Type B pancreatic cell (in vitro differentiated cells): ENCODE measurements at regions not wholly inside any gene's neighbourhood (a gene's known extent, or its start where the extent isn't known, plus 50 kb on each side); places are given as distances from the start of the nearest gene placed in this dataset.

Experiments
- DNase-seq: peaks from one replicate; pipeline ENCODE4 v3.0.0; 2021; ENCODE audit warnings: mixed read lengths; ENCODE audit not compliant: unreplicated experiment; ENCODE audit errors: extremely low spot score
- H3K27ac Mint-ChIP-seq: 2 replicates; pipeline ENCODE4 v1.8.0; 2021; ENCODE audit warnings: mild to moderate bottlenecking, mixed read lengths
- H3K27me3 Mint-ChIP-seq: 2 replicates; pipeline ENCODE4 v1.8.0; 2021; ENCODE audit warnings: mixed read lengths
- H3K36me3 Mint-ChIP-seq: 2 replicates; pipeline ENCODE4 v1.8.0; 2021; ENCODE audit warnings: mixed read lengths
- H3K4me1 Mint-ChIP-seq: one replicate; pipeline ENCODE4 v1.8.0; 2021; ENCODE audit warnings: mixed read lengths; ENCODE audit not compliant: unreplicated experiment
- H3K4me3 Mint-ChIP-seq: 2 replicates; pipeline ENCODE4 v1.8.0; 2021; ENCODE audit warnings: mild to moderate bottlenecking, mixed read lengths
- H3K9me3 Mint-ChIP-seq: 2 replicates; pipeline ENCODE4 v1.8.0; 2021; ENCODE audit warnings: mixed read lengths
- TF ChIP-seq, protein P1 (sequence below): fragments of 200-600 bp; sonication (generic); conservative IDR thresholded peaks from 2 replicates; pipeline ENCODE4 v1.5.0; 2021; ENCODE audit warnings: antibody characterized with exemption, mild to moderate bottlenecking

DNA sequence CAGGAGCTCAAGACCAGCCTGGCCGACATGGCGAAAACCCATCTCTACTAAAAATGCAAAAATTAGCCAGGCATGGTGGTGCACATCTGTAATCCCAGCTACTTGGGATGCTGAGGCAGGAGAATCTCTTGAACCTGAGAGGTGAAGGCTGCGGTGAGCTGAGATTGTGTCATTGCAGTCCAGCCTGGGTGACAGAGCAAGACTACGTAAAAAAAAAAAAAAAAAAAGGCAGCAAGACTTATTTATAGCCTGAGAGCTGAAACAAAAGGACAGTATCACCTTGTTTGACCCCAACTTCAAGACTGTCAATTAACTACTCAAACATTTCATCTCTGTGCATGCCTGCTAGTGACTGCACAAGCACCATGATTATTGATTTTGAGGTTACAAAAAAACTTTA is 478.9 kb upstream of the GBE1 start:
- Mint-ChIP-seq H3K9me3 (no peaks in the 10 kb centered on the region), H3K36me3 (no peaks in the 10 kb centered on the region), H3K4me1 (no peaks in the 10 kb centered on the region), H3K27me3 (no peaks in the 10 kb centered on the region), H3K4me3 (no peak overlapping the region), H3K27ac (no peak overlapping the region)
- TF ChIP-seq, protein P1, sequence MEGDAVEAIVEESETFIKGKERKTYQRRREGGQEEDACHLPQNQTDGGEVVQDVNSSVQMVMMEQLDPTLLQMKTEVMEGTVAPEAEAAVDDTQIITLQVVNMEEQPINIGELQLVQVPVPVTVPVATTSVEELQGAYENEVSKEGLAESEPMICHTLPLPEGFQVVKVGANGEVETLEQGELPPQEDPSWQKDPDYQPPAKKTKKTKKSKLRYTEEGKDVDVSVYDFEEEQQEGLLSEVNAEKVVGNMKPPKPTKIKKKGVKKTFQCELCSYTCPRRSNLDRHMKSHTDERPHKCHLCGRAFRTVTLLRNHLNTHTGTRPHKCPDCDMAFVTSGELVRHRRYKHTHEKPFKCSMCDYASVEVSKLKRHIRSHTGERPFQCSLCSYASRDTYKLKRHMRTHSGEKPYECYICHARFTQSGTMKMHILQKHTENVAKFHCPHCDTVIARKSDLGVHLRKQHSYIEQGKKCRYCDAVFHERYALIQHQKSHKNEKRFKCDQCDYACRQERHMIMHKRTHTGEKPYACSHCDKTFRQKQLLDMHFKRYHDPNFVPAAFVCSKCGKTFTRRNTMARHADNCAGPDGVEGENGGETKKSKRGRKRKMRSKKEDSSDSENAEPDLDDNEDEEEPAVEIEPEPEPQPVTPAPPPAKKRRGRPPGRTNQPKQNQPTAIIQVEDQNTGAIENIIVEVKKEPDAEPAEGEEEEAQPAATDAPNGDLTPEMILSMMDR, result no peak
- no peak for DNase-seq

DNA sequence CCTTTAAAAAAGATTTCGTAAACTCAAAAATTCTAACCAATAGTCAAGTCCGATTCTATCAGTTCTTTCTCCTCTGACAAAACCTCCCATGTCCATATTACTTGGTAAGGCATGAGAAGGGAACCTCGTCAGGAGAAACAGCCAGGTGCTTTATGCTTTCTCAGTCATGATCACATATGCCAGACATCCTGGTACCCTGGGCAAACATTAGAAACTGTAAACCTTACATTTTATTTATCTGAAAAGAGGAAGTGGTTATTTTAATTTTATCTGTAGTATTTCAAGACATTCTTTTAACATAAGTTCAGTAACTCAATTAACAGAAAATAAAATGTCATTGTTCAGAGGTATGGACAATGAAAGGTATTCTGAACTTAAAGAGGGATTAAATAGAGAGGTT is 474.8 kb upstream of the GBE1 start:
- Mint-ChIP-seq H3K9me3 (no peaks in the 10 kb centered on the region), H3K4me3 (no peak overlapping the region), H3K4me1 (no peaks in the 10 kb centered on the region), H3K36me3 (no peaks in the 10 kb centered on the region), H3K27me3 (no peaks in the 10 kb centered on the region), H3K27ac (no peak overlapping the region)
- no peak for DNase-seq
- TF ChIP-seq, protein P1, result no peak

DNA sequence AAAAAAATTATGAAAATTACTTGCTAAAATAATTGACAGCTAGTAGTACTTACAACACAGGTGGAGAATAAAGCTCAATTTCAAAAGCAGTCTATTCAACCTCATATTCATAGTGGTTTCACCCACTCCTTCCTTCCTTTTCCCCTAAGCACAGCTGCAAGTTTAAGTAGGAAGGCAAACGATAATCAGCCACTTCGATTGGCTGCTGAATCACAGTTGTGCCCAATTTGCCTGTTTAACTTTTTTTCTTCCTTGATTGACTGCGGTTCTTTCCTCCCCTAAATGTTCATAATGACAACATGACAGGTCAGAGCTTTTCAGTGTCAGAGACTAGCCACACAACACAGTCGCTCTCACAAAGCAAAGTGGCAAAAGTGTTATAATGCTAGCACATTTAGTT is 468.0 kb upstream of the GBE1 start:
- Mint-ChIP-seq H3K36me3 (no peaks in the 10 kb centered on the region), H3K4me3 (no peak overlapping the region), H3K9me3 (no peaks in the 10 kb centered on the region), H3K4me1 (no peaks in the 10 kb centered on the region), H3K27ac (no peak overlapping the region), H3K27me3 (no peaks in the 10 kb centered on the region)
- TF ChIP-seq, protein P1, result no peak
- no peak for DNase-seq

DNA sequence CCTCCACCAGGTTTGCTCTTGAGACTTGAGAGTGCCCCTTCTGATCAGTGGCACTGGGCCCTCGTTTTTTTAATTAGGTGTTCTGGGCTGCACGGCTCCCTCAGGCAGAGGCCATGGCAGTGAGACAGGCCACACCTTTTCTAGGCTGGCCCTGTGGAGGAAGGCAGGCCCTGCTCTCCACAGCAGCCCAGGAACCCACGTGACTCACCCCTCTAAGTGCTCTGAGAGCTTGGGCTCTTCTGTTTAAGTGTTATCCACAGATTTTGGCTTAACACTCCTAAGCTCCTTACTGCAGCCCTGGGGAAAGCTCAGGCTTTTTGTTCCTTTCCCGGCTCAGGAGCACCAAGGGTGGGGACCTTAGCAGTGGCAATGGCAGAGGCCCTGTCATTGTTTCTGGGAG is 463.2 kb upstream of the GBE1 start:
- TF ChIP-seq, protein P1, result no peak
- Mint-ChIP-seq H3K27ac (no peak overlapping the region), H3K9me3 (peaks cover 6% of the 10 kb centered on the region)

DNA sequence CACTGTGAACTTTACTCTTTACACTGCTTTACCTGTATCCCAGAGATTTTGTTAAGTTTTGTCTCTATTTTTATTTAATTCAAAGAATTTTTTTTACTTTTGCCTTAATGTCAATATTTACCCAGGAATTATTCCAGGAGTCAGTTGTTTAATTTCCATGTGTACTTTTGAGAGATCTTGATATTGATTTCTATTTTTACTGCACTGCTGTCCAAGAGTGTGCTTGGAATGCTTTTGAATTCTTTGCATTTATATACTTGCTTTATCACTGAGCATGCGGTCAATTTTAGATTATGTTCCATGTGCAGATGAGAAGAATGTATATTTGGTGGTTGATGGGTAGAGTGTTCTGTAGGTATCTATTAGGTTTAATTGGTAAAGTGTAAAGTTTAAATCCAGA is 461.0 kb upstream of the GBE1 start:
- Mint-ChIP-seq H3K36me3 (no peaks in the 10 kb centered on the region), H3K27ac (no peak overlapping the region), H3K4me3 (no peak overlapping the region), H3K9me3 (peaks cover 6% of the 10 kb centered on the region), H3K27me3 (no peaks in the 10 kb centered on the region), H3K4me1 (no peaks in the 10 kb centered on the region)
- TF ChIP-seq, protein P1, result no peak
- DNase-seq, result no peak

More for the DNA sequence above, 463.2 kb upstream of the GBE1 start:
- no peaks in the 10 kb centered on the region for H3K4me1 Mint-ChIP-seq
- no peak overlapping the region for H3K4me3 Mint-ChIP-seq
- no peaks in the 10 kb centered on the region for H3K27me3 Mint-ChIP-seq
- no peaks in the 10 kb centered on the region for H3K36me3 Mint-ChIP-seq
- DNase-seq, result no peak

DNA sequence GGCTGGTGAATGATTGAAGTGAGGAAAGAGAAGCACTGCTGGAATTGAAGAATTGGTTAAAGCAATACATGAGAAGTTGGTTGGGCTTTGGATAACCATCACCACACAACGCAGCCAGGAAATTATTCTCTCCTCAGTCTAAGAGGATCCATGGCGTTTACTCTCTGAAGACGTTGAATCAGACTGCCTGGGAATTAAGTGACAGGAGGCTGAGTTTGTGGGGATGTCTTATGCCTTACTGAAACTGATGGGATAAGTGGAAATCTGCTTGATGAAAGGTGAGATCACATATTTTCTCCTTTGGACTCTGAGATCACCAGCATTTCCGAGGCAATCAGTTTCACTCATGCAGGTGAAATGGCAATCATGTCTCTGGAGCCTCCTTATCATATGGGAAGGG is 456.1 kb upstream of the GBE1 start:
- H3K27ac Mint-ChIP-seq, result no peak overlapping the region
- DNase-seq, result no peak
- TF ChIP-seq, protein P1, result no peak
- no peaks in the 10 kb centered on the region for H3K4me1 Mint-ChIP-seq
- H3K27me3 Mint-ChIP-seq, result no peaks in the 10 kb centered on the region
- no peak overlapping the region for H3K4me3 Mint-ChIP-seq
- H3K9me3 Mint-ChIP-seq, result no peaks in the 10 kb centered on the region
- H3K36me3 Mint-ChIP-seq, result no peaks in the 10 kb centered on the region
